VCaP (cell line): ENCODE measurements at regions not wholly inside any gene's neighbourhood (a gene's known extent, or its start where the extent isn't known, plus 50 kb on each side); places are given as distances from the start of the nearest gene placed in this dataset.
"Not testable (repeated sequence)": the region's sequence is repeated elsewhere in the genome, so short reads cannot be mapped to it uniquely, and the experiment has no call there.

Experiments used
- H3K27ac ChIP-seq: fragments of 450-650 bp; 2 replicates; pipeline ENCODE4 v1.5.1; 2017
- CTCF ChIP-seq: fragments of 450-650 bp; conservative IDR thresholded peaks from 2 replicates; pipeline ENCODE4 v1.5.1; 2017; ENCODE audit warnings: mild to moderate bottlenecking, moderate library complexity

- no peak overlapping the region for H3K27ac ChIP-seq
- no peak for TF ChIP-seq CTCF
Observed at GRCh38 chr3:75176937-75177336, 487.2 kb upstream of the FRG2C start.

DNA sequence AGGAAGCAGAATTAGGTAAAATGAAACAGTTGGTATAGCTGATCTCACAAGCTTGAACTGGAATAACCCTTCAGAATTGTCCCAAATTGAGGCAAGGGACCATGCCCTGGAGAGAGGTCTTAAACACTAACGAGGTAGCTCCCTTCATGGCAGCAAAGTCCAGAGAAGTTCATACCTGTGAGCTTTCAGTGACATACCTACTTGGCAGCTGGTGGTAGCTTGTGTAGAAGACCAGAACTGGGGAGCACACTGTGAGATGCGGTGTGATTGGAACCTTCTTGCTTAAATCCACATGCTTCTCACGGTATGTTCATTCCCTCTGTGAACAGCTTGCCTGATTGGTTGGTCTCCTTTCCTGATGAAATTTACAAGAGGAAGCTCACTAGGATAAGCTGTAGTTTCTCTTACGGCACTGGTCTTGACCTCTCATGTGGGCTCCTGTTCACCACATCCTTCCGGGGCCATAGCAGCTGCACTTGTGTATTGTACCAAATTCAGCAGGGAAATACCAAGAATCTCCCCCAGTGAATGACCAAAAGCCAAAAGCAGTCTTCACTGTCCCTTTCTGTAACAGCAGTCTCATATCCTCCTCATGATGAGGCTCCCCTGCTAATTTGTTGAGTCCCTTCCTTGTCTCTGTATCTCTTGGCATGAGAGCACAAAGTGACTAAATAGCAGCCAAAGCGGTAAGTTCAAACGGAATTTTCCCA lies 483.7 kb upstream of the FRG2C start:
- no peak overlapping the region for H3K27ac ChIP-seq
- TF ChIP-seq CTCF: no peak

DNA sequence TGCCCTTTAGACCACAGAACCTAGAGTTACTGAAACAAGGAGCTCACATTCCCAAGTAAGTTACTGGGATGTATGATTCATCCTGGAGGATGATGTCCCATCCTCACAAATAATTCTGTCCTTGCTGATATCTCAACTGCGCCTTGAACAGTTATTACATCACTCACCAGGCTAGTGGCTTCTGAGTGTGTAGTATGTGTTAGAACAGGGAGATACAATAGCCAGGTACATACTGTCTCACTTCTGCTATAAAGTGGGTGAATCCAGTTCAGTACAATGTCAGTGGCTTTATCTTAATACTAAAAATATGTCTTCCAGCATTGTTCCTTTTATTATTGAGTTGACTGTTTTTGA lies 483.2 kb upstream of the FRG2C start:
- H3K27ac ChIP-seq: no peak overlapping the region
- no peak for TF ChIP-seq CTCF

- TF ChIP-seq CTCF: no peak
- H3K27ac ChIP-seq: no peak overlapping the region
Observed at GRCh38 chr3:75188962-75189361, 475.2 kb upstream of the FRG2C start.

- no peak overlapping the region for H3K27ac ChIP-seq
- TF ChIP-seq CTCF: peak; percentile 96
Observed at GRCh38 chr3:75192146-75192616, 471.9 kb upstream of the FRG2C start.

DNA sequence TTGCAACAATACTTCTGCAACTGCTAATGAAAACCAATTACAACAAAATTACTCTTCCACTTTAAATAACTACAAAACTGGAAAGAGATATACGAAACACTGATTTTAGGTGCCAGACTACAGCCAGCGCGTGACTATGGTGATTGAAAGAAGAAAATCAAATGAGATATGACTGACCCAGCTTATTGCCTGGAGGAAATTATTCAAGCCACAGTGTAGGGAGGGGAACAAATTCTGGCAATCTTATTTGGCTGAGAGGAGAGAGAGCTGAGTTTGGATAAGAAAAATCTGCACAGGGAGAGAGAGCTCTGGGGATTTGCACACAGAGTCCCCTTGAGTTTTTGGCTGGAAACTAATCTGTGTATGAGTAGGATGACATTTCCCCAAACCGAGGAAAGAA lies 470.3 kb upstream of the FRG2C start:
- H3K27ac ChIP-seq: no peak overlapping the region
- no peak for TF ChIP-seq CTCF

DNA sequence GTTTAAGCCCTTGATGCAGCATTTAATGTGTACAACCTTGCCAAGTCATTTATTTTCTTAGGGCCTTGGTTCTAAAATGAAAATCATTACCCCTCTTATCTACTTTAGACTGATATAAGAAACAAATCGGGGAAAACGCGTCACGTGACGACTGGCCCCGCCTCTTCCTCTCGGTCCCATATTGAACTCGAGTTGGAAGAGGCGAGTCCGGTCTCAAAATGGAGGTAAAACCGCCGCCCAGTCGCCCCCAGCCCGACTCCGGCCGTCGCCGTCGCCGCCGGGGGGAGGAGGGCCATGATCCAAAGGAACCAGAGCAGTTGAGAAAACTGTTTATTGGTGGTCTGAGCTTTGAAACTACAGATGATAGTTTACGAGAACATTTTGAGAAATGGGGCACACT lies 449.8 kb upstream of the FRG2C start:
- H3K27ac ChIP-seq: not testable (repeated sequence)

GRCh38 chr3:75218577-75218976 lies 445.6 kb upstream of the FRG2C start:
- TF ChIP-seq CTCF: no peak; the same call in 1 of the 2 replicates
- no peak overlapping the region for H3K27ac ChIP-seq
